Medulla oblongata (tissue), 1 donor: ENCODE measurements at regions not wholly inside any gene's neighbourhood (a gene's known extent, or its start where the extent isn't known, plus 50 kb on each side); places are given as distances from the start of the nearest gene placed in this dataset.

Experiments
- DNase-seq: peaks from one replicate; pipeline ENCODE4 v3.0.0-alpha.2; 2015; ENCODE audit errors: extremely low spot score

GRCh38 chr12:127401005-127401404 lies 866.0 kb upstream of the TMEM132C start:
- no peak for DNase-seq

GRCh38 chr12:127401536-127401935 lies 865.4 kb upstream of the TMEM132C start:
- DNase-seq, result no peak

GRCh38 chr12:127411166-127411915 lies 855.6 kb upstream of the TMEM132C start:
- DNase-seq, result no peak

- no peak for DNase-seq
Measured at GRCh38 chr12:127411981-127412380, 855.0 kb upstream of the TMEM132C start.

- no peak for DNase-seq
Measured at GRCh38 chr12:127412866-127413265, 854.1 kb upstream of the TMEM132C start.

GRCh38 chr12:127414186-127414585 lies 852.8 kb upstream of the TMEM132C start:
- no peak for DNase-seq

- no peak for DNase-seq
Measured at GRCh38 chr12:127414636-127415035, 852.3 kb upstream of the TMEM132C start.

GRCh38 chr12:127416796-127417195 lies 850.2 kb upstream of the TMEM132C start:
- no peak for DNase-seq

- no peak for DNase-seq
Measured at GRCh38 chr12:127419111-127419510, 847.9 kb upstream of the TMEM132C start.

GRCh38 chr12:127421614-127422013 lies 845.4 kb upstream of the TMEM132C start:
- DNase-seq, result no peak

- no peak for DNase-seq
Measured at GRCh38 chr12:127422935-127423566, 843.9 kb upstream of the TMEM132C start.

- DNase-seq, result no peak
Measured at GRCh38 chr12:127425474-127425873, 841.5 kb upstream of the TMEM132C start.

GRCh38 chr12:127428420-127428819 lies 838.5 kb upstream of the TMEM132C start:
- no peak for DNase-seq

GRCh38 chr12:127429551-127430285 lies 837.3 kb upstream of the TMEM132C start:
- no peak for DNase-seq

GRCh38 chr12:127430401-127430800 lies 836.6 kb upstream of the TMEM132C start:
- no peak for DNase-seq

GRCh38 chr12:127431177-127431576 lies 835.8 kb upstream of the TMEM132C start:
- no peak for DNase-seq

GRCh38 chr12:127431594-127431993 lies 835.4 kb upstream of the TMEM132C start:
- DNase-seq, result no peak

GRCh38 chr12:127435439-127435838 lies 831.5 kb upstream of the TMEM132C start:
- DNase-seq, result no peak

GRCh38 chr12:127438512-127439244 lies 828.3 kb upstream of the TMEM132C start:
- no peak for DNase-seq

- DNase-seq, result no peak
Measured at GRCh38 chr12:127445581-127446139, 821.3 kb upstream of the TMEM132C start.

GRCh38 chr12:127448906-127449305 lies 818.1 kb upstream of the TMEM132C start:
- no peak for DNase-seq

- DNase-seq, result no peak
Measured at GRCh38 chr12:127450826-127451225, 816.1 kb upstream of the TMEM132C start.
